ENCODE measurements at regions not wholly inside any gene's neighbourhood (a gene's known extent, or its start where the extent isn't known, plus 50 kb on each side); places are given as distances from the start of the nearest gene placed in this dataset.

DNA sequence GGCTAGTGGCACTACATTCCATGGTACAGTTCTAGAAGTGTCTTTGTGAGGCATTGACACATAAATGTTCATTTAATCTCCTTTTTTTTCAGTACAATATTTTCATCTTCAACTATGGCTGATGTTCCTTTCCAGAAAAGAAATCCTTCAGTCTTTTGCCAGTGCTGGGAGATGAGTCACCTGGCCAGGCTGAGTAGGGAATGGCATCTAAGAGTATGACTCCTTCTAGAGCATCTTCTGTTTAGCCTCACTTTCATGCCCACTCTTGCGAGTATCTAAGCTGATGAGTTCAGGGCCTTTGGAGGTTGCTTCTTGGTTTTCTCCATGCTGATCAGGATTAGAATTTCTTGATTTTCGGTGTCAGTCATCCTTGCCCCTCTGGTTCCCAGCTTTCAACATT is 124.4 kb downstream of the SLC28A3 start:
- TF ChIP-seq, protein P1, sequence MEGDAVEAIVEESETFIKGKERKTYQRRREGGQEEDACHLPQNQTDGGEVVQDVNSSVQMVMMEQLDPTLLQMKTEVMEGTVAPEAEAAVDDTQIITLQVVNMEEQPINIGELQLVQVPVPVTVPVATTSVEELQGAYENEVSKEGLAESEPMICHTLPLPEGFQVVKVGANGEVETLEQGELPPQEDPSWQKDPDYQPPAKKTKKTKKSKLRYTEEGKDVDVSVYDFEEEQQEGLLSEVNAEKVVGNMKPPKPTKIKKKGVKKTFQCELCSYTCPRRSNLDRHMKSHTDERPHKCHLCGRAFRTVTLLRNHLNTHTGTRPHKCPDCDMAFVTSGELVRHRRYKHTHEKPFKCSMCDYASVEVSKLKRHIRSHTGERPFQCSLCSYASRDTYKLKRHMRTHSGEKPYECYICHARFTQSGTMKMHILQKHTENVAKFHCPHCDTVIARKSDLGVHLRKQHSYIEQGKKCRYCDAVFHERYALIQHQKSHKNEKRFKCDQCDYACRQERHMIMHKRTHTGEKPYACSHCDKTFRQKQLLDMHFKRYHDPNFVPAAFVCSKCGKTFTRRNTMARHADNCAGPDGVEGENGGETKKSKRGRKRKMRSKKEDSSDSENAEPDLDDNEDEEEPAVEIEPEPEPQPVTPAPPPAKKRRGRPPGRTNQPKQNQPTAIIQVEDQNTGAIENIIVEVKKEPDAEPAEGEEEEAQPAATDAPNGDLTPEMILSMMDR (IDR thresholded peaks at IDR 0.05; ENCODE audit: poor library complexity), result no peak
- no peak for TF ChIP-seq EZH2 (IDR thresholded peaks at IDR 0.05; ENCODE audit: borderline replicate concordance)
- no peak for TF ChIP-seq EZH2phosphoT487 (IDR thresholded peaks at IDR 0.05; ENCODE audit: low read depth, severe bottlenecking, unreplicated experiment)

Measured in hepatocyte (in vitro differentiated cells).